Astrocyte (in vitro differentiated cells and primary cell): ENCODE measurements at regions not wholly inside any gene's neighbourhood (a gene's known extent, or its start where the extent isn't known, plus 50 kb on each side); places are given as distances from the start of the nearest gene placed in this dataset.

ENCODE experiments used
- DNase-seq: peaks from one replicate; pipeline ENCODE4 v3.0.0-alpha.2; 2010; ENCODE audit warnings: low read depth
- FAIRE-seq: peaks from 2 replicates; lab custom pipeline; 2011; peaks lifted over from hg19 to GRCh38; lab: Jason Lieb, UNC
- H2AFZ ChIP-seq: 2 replicates; pipeline ENCODE4 v1.6.0; 2012; ENCODE audit warnings: low read depth, low read length, inconsistent platforms
- H3K27ac ChIP-seq: 2 replicates; pipeline ENCODE4 v1.5.1; 2011; ENCODE audit warnings: low read depth, low read length, inconsistent platforms
- H3K27me3 ChIP-seq: 2 replicates; pipeline ENCODE4 v1.6.0; 2011; ENCODE audit warnings: low read length, inconsistent platforms; ENCODE audit not compliant: insufficient read depth
- H3K36me3 ChIP-seq: 2 replicates; pipeline ENCODE4 v1.5.1; 2011; ENCODE audit warnings: low read length, inconsistent platforms; ENCODE audit not compliant: insufficient read depth
- H3K4me1 ChIP-seq: 2 replicates; pipeline ENCODE4 v1.5.1; 2011; ENCODE audit warnings: low read length, inconsistent platforms; ENCODE audit not compliant: insufficient read depth
- H3K4me2 ChIP-seq: 2 replicates; pipeline ENCODE4 v1.6.0; 2012; ENCODE audit warnings: low read length, inconsistent platforms
- H3K4me3 ChIP-seq: 2 replicates; pipeline ENCODE4 v1.5.1; 2011; ENCODE audit warnings: low read depth, mild to moderate bottlenecking, low read length, inconsistent platforms; ENCODE audit not compliant: insufficient read depth
- H3K79me2 ChIP-seq: 2 replicates; pipeline ENCODE4 v1.6.0; 2012; ENCODE audit warnings: mild to moderate bottlenecking, low read length, inconsistent platforms; ENCODE audit not compliant: insufficient read depth
- H3K9ac ChIP-seq: 2 replicates; pipeline ENCODE4 v1.6.0; 2012; ENCODE audit warnings: mild to moderate bottlenecking, low read length, inconsistent platforms
- H3K9me3 ChIP-seq: 2 replicates; pipeline ENCODE4 v1.5.1; 2012; ENCODE audit warnings: low read depth, mild to moderate bottlenecking, low read length, inconsistent platforms; ENCODE audit not compliant: insufficient read depth
- H4K20me1 ChIP-seq: 2 replicates; pipeline ENCODE4 v1.6.0; 2012; ENCODE audit warnings: low read length, inconsistent platforms; ENCODE audit not compliant: insufficient read depth
- H3K27ac Mint-ChIP-seq: one replicate; pipeline ENCODE4 v1.8.0; 2021; ENCODE audit warnings: mild to moderate bottlenecking, mixed read lengths; ENCODE audit not compliant: unreplicated experiment
- H3K27me3 Mint-ChIP-seq: one replicate; pipeline ENCODE4 v1.8.0; 2021; ENCODE audit warnings: low read depth, mixed read lengths; ENCODE audit not compliant: unreplicated experiment
- H3K36me3 Mint-ChIP-seq: one replicate; pipeline ENCODE4 v1.8.0; 2021; ENCODE audit warnings: low read depth, mixed read lengths; ENCODE audit not compliant: unreplicated experiment
- H3K4me1 Mint-ChIP-seq: one replicate; pipeline ENCODE4 v1.8.0; 2021; ENCODE audit warnings: low read depth, mixed read lengths; ENCODE audit not compliant: unreplicated experiment
- H3K4me3 Mint-ChIP-seq: one replicate; pipeline ENCODE4 v1.8.0; 2021; ENCODE audit warnings: mild to moderate bottlenecking, moderate library complexity, mixed read lengths; ENCODE audit not compliant: unreplicated experiment
- H3K9me3 Mint-ChIP-seq: one replicate; pipeline ENCODE4 v1.8.0; 2021; ENCODE audit warnings: mild to moderate bottlenecking, mixed read lengths; ENCODE audit not compliant: unreplicated experiment
- CTCF ChIP-seq: IDR thresholded peaks from 2 replicates; pipeline ENCODE4 v1.5.1; 2011; ENCODE audit warnings: low read depth, mild to moderate bottlenecking, inconsistent platforms, low read length, moderate library complexity; ENCODE audit not compliant: insufficient read depth
- EZH2 ChIP-seq: IDR thresholded peaks from 2 replicates; pipeline ENCODE4 v1.6.1; 2012; ENCODE audit warnings: mild to moderate bottlenecking, low read length, inconsistent platforms; ENCODE audit not compliant: insufficient read depth

GRCh38 chr12:126481688-126482087, 1416.5 kb downstream of the AACS start:
- Mint-ChIP-seq H3K9me3 (peaks cover 9% of the 10 kb centered on the region), H3K27ac (no peak overlapping the region), H3K4me1 (no peaks in the 10 kb centered on the region), H3K36me3 (no peaks in the 10 kb centered on the region), H3K4me3 (no peak overlapping the region), H3K27me3 (no peaks in the 10 kb centered on the region)
- Histone ChIP-seq H3K79me2 (no peaks in the 10 kb centered on the region), H3K4me1 (peaks cover 12% of the 10 kb centered on the region), H4K20me1 (no peaks in the 10 kb centered on the region), H3K4me3 (no peak overlapping the region), H2AFZ (no peak overlapping the region), H3K4me2 (no peak overlapping the region), H3K36me3 (no peaks in the 10 kb centered on the region), H3K9me3 (no peaks in the 10 kb centered on the region), H3K27ac (no peak overlapping the region), H3K9ac (no peak overlapping the region), H3K27me3 (no peaks in the 10 kb centered on the region)
- DNase-seq = no peak
- TF ChIP-seq EZH2 (no peak), CTCF (no peak)
- FAIRE-seq = no peak

GRCh38 chr12:126482238-126482889, 1417.1 kb downstream of the AACS start:
- Histone ChIP-seq H3K4me2 (peak overlapping the region; percentile 76), H3K79me2 (no peaks in the 10 kb centered on the region), H3K36me3 (no peaks in the 10 kb centered on the region), H3K9ac (peak overlapping the region; percentile 22), H3K4me1 (peaks cover 12% of the 10 kb centered on the region), H4K20me1 (no peaks in the 10 kb centered on the region), H2AFZ (peak overlapping the region; percentile 41), H3K27ac (peak overlapping the region; percentile 50), H3K4me3 (peak overlapping the region; percentile 27), H3K9me3 (no peaks in the 10 kb centered on the region), H3K27me3 (no peaks in the 10 kb centered on the region)
- no peak for TF ChIP-seq CTCF
- no peak for TF ChIP-seq EZH2
- Mint-ChIP-seq H3K4me1 (no peaks in the 10 kb centered on the region), H3K36me3 (no peaks in the 10 kb centered on the region), H3K4me3 (no peak overlapping the region), H3K27ac (no peak overlapping the region), H3K27me3 (no peaks in the 10 kb centered on the region), H3K9me3 (peaks cover 9% of the 10 kb centered on the region)
- DNase-seq (no peak), FAIRE-seq (no peak)
